GM12892 (cell line): ENCODE measurements at regions not wholly inside any gene's neighbourhood (a gene's known extent, or its start where the extent isn't known, plus 50 kb on each side); places are given as distances from the start of the nearest gene placed in this dataset.

ENCODE experiments used
- DNase-seq: peaks from one replicate; pipeline ENCODE4 v3.0.0; 2011; ENCODE audit not compliant: insufficient read length
- FAIRE-seq: peaks from 2 replicates; lab custom pipeline; 2011; peaks lifted over from hg19 to GRCh38; lab: Jason Lieb, UNC
- POLR2A ChIP-seq: IDR thresholded peaks from 2 replicates; pipeline ENCODE4 v1.6.1; 2011; ENCODE audit warnings: low read depth, low read length, control low read depth
- POLR2AphosphoS5 ChIP-seq: IDR thresholded peaks from 2 replicates; pipeline ENCODE4 v1.6.1; 2011; ENCODE audit warnings: low read depth, low read length, control low read depth
- TAF1 ChIP-seq: IDR thresholded peaks from 2 replicates; pipeline ENCODE4 v1.6.1; 2011; ENCODE audit warnings: low read depth, mild to moderate bottlenecking, control low read depth, low read length, borderline replicate concordance

DNA sequence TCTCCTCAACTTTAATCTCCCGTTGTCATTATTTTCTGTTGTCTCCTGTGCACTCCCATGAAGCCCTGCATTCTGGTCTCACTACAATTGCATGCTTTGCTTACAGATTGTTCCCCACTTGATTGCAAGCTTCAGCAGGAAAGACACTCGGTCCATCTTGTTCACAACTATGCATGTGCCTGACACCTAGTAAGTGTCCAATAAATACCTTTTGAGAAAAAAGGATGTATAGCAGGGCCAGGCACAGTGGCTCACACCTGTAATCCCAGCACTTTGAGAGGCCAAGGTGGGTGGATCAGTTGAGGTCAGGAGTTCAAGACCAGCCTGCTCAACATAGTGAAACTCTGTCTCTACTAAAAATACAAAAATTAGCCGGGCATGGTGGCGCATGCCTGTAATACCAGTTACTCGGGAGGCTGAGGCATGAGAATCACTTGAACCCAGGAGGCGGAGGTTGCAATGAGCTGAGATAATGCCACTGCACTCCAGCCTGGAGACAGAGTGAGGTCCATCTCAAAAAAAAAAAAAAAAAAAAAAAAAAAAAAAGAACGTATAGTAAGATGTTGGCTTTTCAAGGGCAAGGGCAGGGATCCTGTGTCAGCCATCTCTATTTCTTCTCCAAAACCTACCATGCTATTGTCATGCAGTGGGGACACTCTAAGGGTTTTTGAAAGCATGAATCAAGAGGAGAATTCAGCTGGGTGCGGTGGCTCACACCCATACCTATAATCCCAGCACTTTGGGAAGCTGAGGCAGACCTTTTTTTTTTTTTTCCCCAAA is 338.3 kb downstream of the MYCN start:
- TF ChIP-seq TAF1 (no peak), POLR2AphosphoS5 (no peak), POLR2A (no peak)
- DNase-seq (no peak), FAIRE-seq (no peak)

GRCh38 chr2:16277117-16277516 is 336.8 kb downstream of the MYCN start:
- DNase-seq (no peak), FAIRE-seq (no peak)
- TF ChIP-seq POLR2A: no peak
- no peak for TF ChIP-seq TAF1
- TF ChIP-seq POLR2AphosphoS5: no peak

DNA sequence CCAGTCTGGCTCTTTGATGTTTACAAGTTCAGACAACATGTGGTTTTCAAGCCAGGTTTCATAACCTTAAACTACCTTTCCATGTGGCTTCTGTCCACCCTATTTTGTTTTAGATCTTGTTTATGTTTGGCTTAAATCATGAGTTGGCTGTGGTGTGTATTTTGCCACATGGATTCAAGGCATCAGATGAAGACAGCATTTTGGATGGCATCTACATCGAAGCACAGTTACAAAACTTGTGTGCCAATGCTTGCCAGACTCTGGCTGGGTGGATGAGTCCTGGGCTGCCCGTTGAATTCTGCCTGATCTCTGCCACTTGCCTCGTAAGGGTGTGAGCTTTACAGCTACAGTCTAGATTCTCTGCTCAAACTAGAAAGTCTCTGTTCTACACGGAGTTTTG is 335.3 kb downstream of the MYCN start:
- TF ChIP-seq TAF1 (no peak), POLR2AphosphoS5 (no peak), POLR2A (no peak)
- DNase-seq (no peak), FAIRE-seq (no peak)

DNA sequence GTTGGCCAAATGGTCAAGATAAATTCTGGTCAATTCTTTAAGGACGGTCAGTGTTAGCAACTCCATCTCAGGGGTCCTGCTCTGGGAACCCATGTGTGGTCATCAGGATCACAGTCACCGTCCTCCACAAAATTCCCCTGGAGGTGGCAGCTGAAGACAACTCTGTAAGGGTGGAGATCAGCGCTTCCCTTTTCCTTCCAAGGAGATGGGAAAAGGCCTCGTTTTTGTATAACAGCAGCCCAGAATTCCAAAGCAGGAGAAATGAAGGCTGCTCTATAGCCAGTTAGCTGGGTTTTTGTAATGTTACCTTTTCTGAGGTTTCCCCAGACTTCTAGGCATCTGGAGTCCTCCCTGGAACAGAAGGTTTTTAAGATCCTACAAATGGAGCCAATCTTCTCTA is 334.8 kb downstream of the MYCN start:
- FAIRE-seq (no peak), DNase-seq (no peak)
- TF ChIP-seq POLR2AphosphoS5 (no peak), TAF1 (no peak), POLR2A (no peak)

DNA sequence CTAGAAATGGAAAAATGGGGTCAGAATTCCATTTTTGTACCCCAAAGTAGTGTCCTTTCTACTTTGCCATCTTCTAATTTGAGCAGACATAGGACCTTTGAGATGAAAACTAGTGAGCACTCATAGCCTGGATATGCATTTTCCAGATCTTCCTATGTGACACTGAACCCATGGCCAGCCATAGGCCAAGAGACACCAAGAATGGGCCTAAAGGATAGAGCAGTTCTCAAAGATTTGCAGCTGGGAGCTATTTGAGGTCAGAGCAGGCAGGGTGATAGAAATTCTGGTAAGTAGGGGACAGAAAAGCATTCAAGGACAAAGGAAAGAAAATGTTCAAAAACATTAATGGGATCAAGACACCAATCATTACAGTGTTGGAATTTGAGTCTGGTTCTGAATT is 332.8 kb downstream of the MYCN start:
- no peak for TF ChIP-seq POLR2AphosphoS5
- TF ChIP-seq TAF1: no peak
- no peak for TF ChIP-seq POLR2A
- FAIRE-seq (no peak), DNase-seq (no peak)

DNA sequence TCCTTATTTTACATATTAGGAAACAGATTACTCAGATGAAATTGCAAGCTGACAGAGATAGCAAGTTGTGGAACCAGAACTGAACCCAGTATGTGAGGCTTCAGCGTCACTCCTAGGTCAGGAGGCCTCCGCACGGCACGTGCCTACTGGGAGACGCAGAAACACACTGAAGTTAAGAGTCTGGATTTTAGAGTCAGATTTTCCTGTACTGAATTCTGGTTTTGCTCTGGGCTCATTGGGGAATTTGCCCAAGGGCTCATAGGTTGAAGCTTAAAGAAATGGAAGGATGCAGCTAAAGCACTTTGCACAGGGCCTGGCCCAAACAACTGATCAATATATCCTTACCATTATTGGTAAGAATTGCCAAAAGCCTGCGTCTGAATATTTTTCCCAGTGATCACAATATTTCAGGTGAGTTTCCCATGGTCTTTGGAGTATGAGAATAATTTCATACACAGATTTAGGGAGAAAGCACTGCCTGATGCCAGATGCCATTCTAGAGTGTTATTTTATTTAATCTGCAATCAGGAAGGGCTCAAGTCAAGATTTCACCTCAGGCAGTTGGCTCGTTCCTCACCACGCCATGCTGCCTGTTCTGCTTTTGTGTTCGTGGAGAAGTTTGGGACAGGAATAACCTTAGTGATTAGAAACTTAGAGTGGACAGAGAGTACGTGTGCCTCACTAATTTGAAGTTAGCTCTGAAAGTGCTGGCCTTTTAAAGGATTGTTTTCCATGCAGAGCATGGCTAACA is 331.9 kb downstream of the MYCN start:
- FAIRE-seq: no peak
- DNase-seq: no peak
- TF ChIP-seq TAF1 (no peak), POLR2A (no peak), POLR2AphosphoS5 (no peak)

GRCh38 chr2:16271231-16271896 is 331.0 kb downstream of the MYCN start:
- no peak for FAIRE-seq
- TF ChIP-seq POLR2AphosphoS5: no peak
- TF ChIP-seq TAF1: no peak
- no peak for TF ChIP-seq POLR2A
- no peak for DNase-seq

DNA sequence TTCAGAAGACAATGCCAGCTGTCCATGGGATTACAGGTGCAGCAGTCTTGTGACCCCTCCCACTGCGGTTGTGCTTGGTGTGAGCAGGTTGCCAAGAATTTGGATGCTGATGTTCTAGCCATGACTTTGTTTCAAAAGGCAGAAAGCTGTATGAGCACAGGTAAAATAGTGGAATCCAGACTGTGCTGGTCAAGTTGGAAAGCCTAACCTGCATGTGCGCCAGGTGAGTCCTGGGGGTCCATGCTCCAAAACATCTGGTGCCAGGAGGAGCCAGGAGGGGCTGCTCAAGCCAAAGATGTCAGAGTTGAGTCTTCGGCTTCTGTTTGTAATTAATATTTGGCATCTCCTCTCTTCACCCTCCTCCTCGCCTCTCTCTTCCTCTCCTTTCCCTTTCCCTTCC is 330.1 kb downstream of the MYCN start:
- TF ChIP-seq POLR2A: no peak
- TF ChIP-seq POLR2AphosphoS5: no peak
- no peak for TF ChIP-seq TAF1
- DNase-seq (no peak), FAIRE-seq (no peak)

DNA sequence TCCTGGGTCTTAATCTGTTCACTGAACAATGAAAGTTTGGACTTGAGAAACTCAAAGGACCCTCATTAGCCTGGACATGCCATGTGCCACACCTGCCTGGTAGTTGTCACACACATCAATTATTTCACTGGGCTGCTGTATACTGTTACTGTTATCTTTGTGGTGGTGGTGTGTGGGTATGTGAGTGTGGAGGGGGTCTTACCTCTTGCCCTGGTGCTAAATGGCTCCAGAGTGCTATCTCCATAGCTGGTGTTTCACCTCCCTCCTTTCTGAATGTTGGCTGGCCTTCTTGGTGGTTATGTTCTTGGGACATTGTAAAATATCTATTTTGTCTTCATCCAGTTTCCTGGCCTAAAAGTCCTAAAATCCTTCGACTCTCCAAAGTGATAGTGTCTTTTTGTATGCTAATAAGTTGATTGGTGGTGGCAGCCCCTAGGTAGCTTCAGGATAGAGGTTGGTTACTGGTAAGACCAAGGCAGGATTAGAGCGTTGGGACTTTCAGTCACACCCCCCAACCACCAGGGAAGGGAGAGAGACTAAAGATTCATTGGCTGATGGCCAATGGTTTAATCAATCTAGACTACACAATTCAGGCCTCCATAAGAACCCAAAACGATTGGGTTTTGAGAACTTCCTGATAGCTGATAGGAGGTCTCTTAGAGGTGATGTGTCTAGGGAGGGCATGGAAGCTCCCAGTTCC is 328.1 kb downstream of the MYCN start:
- no peak for DNase-seq
- FAIRE-seq: no peak
- no peak for TF ChIP-seq POLR2AphosphoS5
- TF ChIP-seq TAF1: no peak
- TF ChIP-seq POLR2A: no peak

GRCh38 chr2:16266571-16266970 is 326.2 kb downstream of the MYCN start:
- DNase-seq (no peak), FAIRE-seq (no peak)
- TF ChIP-seq TAF1 (no peak), POLR2A (no peak), POLR2AphosphoS5 (no peak)
